Right atrium auricular region (tissue), 2 donors: ENCODE measurements at regions not wholly inside any gene's neighbourhood (a gene's known extent, or its start where the extent isn't known, plus 50 kb on each side); places are given as distances from the start of the nearest gene placed in this dataset.

Experiments
- DNase-seq: peaks from one replicate; pipeline ENCODE4 v3.0.0-alpha.2; 2019; ENCODE audit warnings: low spot score
- H3K27ac ChIP-seq, 2 donors: fragments of 200-600 bp; sonication (generic); 1 replicate in 1 of 2; 2 replicates in 1 of 2; pipeline ENCODE4 v1.5.1; 2016 to 2019
- H3K27me3 ChIP-seq, 2 donors: fragments of 200-600 bp; sonication (generic); one replicate each; pipeline versions ENCODE4 v1.5.1 to v1.6.0; 2017 to 2019
- H3K36me3 ChIP-seq: fragments of 200-600 bp; sonication (generic); one replicate; pipeline ENCODE4 v1.5.1; 2016
- H3K4me1 ChIP-seq, 2 donors: fragments of 200-600 bp; sonication (generic); one replicate each; pipeline versions ENCODE4 v1.5.1 to v1.6.0; 2017 to 2019
- H3K4me3 ChIP-seq, 2 donors: fragments of 200-600 bp; sonication (generic); 1 replicate in 1 of 2; 2 replicates in 1 of 2; pipeline ENCODE4 v1.5.1; 2017 to 2019; ENCODE audit warnings: mild to moderate bottlenecking in 1 of 2, moderate library complexity in 1 of 2
- H3K9me3 ChIP-seq, 2 donors: fragments of 200-600 bp; sonication (generic); one replicate each; pipeline ENCODE4 v1.5.1; 2019
- TF ChIP-seq, protein P1 (sequence below), 2 donors: fragments of 200-600 bp; sonication (generic); IDR thresholded peaks; one replicate each; pipeline ENCODE4 v1.5.1; 2019; ENCODE audit warnings: antibody characterized with exemption in 2 of 2

DNA sequence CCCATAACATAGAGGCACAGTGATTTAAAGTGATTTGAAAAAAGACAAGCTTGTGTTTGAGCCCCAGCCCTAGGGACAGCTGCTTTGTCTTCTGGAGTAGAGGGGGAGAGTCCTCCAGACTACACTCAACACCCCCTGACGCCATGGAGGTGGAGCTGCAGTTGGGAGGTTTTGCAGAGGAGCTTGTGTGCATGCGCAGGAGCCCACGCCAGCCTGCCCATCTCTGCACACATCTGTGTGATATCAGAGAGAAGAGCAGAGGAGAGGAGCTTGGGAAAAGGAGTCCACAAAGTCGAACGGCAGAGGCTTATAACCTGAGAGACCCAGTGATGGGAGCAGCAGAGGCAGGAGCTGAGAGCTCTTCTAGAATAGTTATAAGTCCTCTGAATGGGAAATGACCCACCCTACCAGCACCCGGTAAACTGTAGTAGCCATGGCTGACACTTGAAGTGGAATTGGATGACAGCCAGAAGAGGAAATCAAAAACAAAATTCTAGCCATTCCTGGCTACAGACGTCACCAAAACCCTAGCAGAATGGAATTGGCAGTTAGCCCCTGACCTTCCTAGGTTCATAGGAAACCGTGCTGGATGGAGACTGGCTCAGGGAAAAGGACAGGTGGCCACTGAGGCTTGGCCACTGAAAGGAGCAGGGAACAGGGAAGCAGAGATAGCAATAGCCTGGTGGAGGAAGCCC is 185.1 kb upstream of the VASH1 start:
- Histone ChIP-seq H3K27me3 (no peaks in the 10 kb centered on the region), H3K4me3 (no peak overlapping the region), H3K9me3 (no peaks in the 10 kb centered on the region), H3K27ac (no peak overlapping the region), H3K36me3 (no peaks in the 10 kb centered on the region), H3K4me1 (peaks cover 0 to 4% of the 10 kb centered on the region in 2 donors)
- TF ChIP-seq, protein P1, sequence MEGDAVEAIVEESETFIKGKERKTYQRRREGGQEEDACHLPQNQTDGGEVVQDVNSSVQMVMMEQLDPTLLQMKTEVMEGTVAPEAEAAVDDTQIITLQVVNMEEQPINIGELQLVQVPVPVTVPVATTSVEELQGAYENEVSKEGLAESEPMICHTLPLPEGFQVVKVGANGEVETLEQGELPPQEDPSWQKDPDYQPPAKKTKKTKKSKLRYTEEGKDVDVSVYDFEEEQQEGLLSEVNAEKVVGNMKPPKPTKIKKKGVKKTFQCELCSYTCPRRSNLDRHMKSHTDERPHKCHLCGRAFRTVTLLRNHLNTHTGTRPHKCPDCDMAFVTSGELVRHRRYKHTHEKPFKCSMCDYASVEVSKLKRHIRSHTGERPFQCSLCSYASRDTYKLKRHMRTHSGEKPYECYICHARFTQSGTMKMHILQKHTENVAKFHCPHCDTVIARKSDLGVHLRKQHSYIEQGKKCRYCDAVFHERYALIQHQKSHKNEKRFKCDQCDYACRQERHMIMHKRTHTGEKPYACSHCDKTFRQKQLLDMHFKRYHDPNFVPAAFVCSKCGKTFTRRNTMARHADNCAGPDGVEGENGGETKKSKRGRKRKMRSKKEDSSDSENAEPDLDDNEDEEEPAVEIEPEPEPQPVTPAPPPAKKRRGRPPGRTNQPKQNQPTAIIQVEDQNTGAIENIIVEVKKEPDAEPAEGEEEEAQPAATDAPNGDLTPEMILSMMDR (IDR thresholded peaks at IDR 0.05) = no peak
- DNase-seq = no peak

DNA sequence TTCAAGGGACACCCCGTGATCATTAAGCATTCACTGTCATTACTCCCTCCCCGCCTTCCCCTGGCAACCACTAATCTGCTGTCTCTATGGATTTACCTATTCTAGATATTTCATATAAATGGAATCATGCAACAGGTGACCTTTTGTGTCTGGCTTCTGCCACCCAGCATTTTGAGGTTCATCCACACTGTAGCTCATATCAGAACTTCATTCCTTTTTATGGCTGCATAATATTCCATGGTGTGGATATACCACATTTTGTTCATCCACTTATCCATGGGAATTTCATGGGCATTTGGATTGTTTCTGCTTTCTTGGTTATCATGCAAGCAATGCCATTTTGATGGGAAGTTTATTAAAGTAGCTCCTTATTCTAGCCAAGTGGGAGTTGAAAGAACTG is 184.2 kb upstream of the VASH1 start:
- Histone ChIP-seq H3K4me1 (peaks cover 0 to 4% of the 10 kb centered on the region in 2 donors), H3K27ac (no peak overlapping the region), H3K4me3 (no peak overlapping the region), H3K27me3 (no peaks in the 10 kb centered on the region), H3K9me3 (no peaks in the 10 kb centered on the region), H3K36me3 (no peaks in the 10 kb centered on the region)
- DNase-seq = no peak
- TF ChIP-seq, protein P1 (IDR thresholded peaks at IDR 0.05) = no peak

DNA sequence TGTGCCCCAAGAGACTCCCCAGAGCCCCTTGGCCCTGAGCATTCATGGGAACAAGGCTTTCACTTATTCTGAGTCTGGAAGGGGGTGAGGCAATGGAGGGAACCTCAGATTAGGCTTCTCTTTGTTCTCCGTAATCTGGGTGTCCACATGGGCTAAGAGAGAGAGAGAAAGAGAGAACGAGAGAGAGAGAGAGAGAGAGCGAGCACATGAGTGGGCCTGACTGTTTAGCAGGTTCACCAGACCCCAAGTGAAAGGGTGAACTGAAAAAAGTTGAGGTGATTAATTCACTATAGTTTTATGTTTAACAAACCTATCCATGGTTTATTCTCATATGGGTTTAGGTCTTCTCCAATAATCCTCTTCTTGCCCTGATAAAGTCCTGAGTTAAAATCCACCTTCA is 183.4 kb upstream of the VASH1 start:
- no peaks in the 10 kb centered on the region for H3K27me3 ChIP-seq
- peaks cover 0 to 4% of the 10 kb centered on the region in 2 donors for H3K4me1 ChIP-seq

DNA sequence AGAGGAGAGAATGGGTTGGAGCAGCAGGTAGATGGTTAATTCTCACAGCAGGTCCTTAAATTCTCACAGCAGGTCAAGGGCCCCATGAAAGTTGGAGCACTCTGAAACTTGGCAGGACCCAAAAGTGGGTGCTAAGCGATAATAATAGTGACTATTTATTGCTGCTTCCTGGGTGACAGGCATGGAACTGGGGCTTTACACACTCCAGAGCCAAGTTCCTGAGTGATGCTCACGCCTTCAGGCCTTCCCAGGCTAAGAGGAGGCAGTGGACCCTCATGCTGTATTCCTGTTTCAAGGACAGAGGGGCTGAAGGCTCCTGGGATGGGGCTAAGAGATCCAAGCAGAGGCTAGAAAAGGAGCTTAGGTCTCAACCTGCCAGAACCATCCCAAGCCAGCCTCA is 180.9 kb upstream of the VASH1 start:
- TF ChIP-seq, protein P1 (IDR thresholded peaks at IDR 0.05) = no peak
- no peak for DNase-seq

More for the DNA sequence above, 183.4 kb upstream of the VASH1 start:
- Histone ChIP-seq H3K36me3 (no peaks in the 10 kb centered on the region), H3K4me3 (no peak overlapping the region), H3K27ac (no peak overlapping the region), H3K9me3 (no peaks in the 10 kb centered on the region)
- no peak for DNase-seq
- TF ChIP-seq, protein P1 (IDR thresholded peaks at IDR 0.05) = no peak

DNA sequence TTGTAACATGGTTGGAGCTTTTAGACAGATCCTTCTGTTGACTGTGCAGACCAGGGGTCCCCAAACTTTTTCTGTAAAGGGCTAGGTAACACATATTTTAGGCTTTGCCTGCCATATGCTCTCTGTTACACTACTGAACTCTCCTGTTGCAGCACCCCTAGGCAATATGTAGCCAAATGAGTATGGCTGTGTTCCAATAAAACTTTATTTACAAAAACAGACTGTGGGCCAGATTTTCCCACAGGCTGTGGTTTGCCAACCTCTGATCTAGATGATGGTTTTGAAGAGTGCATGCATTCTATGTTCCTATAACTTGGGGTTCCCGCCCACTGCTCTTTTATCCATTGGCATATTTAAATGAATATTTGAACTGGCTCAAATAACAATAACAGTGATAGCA is 180.3 kb upstream of the VASH1 start:
- TF ChIP-seq, protein P1 (IDR thresholded peaks at IDR 0.05) = no peak
- Histone ChIP-seq H3K36me3 (no peaks in the 10 kb centered on the region), H3K4me3 (no peak overlapping the region), H3K9me3 (no peaks in the 10 kb centered on the region), H3K4me1 (no peaks in the 10 kb centered on the region), H3K27me3 (no peaks in the 10 kb centered on the region), H3K27ac (no peak overlapping the region)
- DNase-seq = no peak

More for the DNA sequence above, 180.9 kb upstream of the VASH1 start:
- H3K27ac ChIP-seq = no peak overlapping the region
- H3K36me3 ChIP-seq = no peaks in the 10 kb centered on the region
- no peaks in the 10 kb centered on the region for H3K4me1 ChIP-seq
- H3K27me3 ChIP-seq = no peaks in the 10 kb centered on the region
- no peaks in the 10 kb centered on the region for H3K9me3 ChIP-seq
- H3K4me3 ChIP-seq = no peak overlapping the region

DNA sequence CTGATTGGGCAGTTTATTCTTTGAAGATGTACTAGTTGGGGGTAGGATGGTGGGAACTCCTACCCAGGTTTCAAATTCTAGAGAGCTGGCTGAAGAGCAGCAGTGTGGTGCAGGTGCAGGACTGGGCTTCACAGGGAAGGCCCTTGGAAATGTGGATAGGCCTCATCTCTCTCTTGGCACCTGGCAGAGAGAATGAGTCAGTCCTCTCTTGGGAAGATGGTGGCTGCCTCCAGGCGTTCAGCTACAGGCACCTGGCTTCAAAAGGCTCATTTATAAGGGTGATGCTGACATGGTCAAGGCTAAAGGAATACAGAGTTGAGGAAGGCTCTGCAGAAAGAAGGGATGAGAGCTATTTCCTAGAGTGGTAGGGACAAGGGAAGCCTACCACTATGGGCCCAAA is 179.7 kb upstream of the VASH1 start:
- no peak overlapping the region for H3K27ac ChIP-seq
- H3K36me3 ChIP-seq = no peaks in the 10 kb centered on the region
- no peaks in the 10 kb centered on the region for H3K4me1 ChIP-seq
- H3K27me3 ChIP-seq = no peaks in the 10 kb centered on the region
- H3K4me3 ChIP-seq = no peak overlapping the region
- no peak for DNase-seq
- no peaks in the 10 kb centered on the region for H3K9me3 ChIP-seq
- TF ChIP-seq, protein P1 (IDR thresholded peaks at IDR 0.05) = no peak
